CD4-positive, alpha-beta T cell treated with Interleukin-6 for 4 hours (primary cell): ENCODE measurements at regions not wholly inside any gene's neighbourhood (a gene's known extent, or its start where the extent isn't known, plus 50 kb on each side); places are given as distances from the start of the nearest gene placed in this dataset.

ENCODE experiments used
- DNase-seq: peaks from one replicate; pipeline ENCODE4 v3.0.0-alpha.2; 2020; ENCODE audit warnings: mixed read lengths

DNA sequence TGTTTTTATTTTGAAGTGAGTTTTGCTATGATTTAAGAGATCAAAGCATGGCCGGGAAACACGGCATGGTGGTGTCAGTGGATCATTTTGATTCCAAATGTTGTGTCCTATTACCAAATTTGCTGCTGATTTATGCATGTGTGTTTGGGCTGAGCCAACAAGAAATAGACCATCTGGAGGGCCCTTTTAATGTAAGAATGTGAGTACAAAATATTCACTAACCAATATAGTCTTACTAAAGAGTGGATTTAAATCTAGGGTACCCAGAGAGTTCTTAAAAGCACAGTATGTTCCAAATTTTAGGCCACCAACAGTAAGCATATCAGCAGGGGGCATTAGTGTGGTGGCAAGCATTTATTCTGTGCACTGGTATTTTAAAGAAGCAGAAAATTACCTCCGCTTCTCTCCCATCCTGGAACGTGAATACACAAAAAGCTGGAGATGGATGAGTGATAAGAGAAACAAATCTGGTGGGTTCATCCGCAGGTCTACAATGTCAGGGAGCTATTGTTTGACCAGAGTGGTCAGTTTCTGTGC lies 444.4 kb upstream of the IGFBP7 start:
- DNase-seq: no peak

DNA sequence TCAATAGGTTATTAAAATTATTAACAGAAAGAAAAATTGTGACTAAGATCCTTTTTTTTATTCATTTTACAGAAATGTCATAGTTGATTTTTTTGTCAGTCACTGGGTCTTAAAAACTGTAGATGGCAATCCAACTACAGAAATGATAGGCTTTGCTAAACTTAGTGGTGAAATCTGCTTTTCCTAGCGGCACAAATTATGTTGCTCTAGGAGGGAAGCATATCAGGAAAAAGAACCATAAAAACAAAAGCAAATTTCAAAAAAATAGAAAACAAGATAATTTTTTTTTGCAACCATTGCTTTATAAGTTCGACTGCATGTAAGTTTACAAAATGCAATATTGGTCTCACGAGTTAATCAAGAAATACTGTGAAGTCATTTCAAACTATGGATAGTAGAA lies 443.5 kb upstream of the IGFBP7 start:
- DNase-seq: no peak

DNA sequence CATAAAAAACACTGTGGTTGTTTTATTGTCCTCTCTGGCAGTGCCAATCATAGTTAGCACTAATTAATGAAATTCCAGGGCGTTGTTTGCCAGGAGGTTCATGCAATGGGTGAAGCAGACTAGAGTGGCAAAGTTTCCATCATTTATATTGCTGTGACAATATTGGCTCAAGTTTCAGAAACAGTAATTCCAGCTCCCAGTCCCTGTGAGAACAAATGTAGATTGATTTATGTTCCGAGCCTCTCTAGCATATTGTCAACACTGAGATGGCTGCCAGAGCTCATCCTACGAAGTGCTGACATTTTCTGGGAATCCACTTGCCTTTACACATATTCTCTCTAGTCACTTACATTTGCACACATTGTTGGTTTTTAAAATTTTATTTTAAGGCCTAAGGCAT lies 440.0 kb upstream of the IGFBP7 start:
- DNase-seq: no peak

DNA sequence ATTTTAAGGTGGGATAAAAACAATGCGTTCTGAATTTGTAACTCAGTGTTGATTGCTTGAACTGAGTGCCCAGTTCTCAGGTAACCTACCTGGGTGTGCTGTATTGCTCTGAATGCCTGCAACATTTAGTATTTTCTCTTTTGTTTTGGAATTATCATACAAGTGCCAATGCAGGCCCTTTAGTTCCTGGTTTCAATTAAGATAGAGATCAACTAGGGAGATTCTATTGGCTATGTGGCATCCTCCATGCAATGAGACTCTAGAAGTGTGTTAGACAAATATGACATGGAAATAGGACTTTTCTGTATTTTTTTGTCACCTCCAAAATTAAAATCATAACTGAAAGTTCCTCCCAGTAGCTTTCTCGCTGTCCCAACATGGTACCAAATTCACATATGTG lies 438.7 kb upstream of the IGFBP7 start:
- DNase-seq: no peak

DNA sequence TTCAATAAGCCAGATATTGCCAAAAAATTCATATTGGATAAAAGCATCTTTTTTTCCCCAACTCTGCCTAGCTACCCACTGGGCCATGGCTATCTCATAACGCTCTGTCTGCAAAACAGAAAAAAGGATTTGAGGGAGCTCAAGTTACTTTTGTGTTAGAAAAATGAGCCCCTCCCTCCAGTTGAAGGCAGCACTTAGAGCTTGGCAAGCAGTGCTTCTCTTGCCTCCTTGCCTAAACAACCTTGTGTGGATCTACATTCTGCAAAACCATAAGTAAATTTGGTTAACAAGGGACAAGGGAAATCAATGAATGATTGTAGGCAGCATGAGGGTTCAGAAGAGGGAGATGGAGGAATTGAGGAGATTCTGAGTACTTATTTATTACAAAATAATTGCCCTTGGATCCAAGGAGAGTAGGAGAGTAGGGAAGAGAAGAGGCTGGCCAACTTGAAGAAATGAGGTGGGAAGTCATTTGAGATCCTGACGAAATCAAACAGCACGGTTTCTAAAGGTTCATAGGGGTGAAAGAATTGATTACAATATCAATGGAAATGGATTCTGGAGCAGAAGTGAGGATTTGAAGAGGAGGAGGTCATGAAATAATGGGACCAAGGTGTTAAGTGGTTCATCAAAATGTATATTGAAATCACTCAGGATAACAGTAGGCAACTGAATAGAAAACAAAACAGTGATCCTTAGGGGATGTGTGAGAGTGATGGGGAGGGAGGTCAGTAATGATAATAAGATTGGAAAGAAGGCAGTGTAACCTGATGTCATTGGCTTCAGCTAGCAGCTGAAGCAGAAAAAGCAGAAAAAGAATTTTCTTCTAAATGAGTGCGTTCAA lies 434.8 kb upstream of the IGFBP7 start:
- DNase-seq: no peak

DNA sequence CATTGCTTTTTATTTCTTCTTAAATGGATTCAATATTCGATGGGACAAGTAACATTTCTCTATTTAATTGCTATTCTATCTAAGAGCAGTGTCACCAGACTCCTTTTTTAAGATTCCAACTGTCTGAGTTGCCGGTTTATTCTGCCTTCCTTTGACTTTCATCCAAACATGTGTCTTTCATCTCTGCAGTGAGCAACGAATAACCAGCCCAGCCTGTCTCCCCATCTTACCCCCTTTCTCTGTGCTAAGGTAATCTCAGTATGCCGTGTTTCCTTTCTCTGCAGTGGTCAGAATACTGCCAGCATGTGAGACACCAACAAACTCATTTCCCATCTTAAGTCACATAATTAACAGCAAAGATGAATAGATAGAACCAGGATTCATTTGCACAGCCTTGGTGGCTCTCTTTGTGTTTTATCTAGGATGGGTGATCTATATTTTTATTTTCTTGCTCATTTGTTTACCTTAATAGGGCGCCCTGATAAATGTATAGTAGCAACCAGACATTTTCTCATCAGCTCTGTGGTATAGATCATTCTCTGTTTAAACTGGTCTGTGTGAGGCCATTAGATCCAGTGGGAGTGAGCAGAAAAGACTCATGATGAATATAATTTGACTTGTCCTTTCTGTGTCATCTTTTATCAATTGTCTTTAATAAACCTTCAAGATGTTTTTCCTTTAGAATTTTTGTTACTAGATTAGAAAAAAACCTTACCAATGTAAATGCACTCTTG lies 394.8 kb upstream of the IGFBP7 start:
- DNase-seq: no peak

DNA sequence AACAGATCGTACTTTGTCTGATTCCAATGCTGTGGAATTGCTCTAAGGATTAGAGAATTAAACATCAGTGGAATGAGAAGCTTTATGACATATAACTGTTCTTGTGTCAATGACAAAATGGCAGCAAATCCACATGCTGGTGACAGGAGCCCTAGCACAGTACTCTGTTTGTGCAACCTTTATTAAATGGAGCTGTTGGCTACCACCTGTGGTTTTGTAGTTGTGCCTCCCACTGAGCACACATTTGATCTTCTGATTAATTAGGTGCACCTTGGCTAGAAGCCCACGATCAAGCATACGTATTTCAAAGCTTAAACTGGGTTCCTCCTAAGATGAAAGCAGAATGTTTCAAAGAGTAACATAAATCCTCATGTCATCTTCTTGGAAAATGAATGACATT lies 394.0 kb upstream of the IGFBP7 start:
- DNase-seq: no peak

DNA sequence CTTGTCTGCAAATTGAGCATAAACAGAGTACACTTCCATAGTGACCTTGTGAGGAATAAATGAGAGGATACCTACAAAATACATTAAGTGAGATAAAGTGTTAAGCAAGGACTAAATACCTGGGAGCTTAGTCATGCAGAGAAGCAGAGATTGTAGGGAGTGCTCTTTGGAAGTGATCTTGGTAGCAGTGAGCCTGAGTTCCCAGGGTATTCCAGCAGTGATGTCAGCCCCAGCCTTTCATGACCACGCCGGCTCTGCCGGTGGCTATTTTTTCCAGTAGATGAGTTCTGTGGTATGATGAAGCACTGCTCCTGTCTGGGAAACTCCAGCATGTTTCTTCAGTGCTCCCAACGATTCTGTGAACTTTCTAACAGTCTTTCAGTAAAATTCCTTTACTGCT lies 391.5 kb upstream of the IGFBP7 start:
- no peak for DNase-seq

DNA sequence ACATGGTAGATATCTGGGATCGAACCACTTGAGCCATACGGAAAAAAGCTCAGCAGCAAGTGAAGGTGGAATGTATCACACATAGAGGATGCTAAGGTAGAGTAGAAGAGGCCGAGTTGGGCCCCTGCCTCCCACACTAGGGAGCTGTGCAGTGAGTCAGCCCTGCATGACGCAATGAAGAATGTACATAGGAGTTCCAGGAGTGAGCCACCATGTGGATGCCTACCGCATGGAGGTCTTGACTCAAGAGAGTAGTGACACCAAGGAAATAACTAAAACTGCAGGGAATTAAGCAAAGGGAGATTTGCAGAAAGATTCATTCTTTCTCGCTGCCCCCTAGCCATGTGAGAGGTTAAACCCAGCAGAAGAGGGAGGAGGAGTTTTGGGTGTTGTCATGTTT lies 389.6 kb upstream of the IGFBP7 start:
- DNase-seq: no peak

DNA sequence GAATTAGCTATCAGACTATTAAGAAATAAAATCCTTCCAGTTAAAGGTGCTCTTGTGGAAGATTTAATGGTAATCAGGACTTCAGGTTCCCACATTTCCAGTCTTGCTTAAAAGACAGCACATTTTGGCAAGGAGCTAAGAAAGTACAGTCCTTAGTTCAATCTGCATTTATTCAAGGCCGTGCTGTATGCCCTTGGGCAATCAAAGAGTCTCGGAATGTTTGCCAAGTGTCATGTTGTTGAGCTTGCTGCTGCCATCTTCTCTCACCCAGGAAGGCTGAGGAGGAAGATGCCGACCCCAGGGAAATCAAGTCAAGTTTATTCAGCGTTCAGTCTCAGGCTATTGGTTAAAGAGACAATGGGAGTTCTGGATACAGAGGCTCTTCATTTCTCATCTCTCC lies 388.1 kb upstream of the IGFBP7 start:
- no peak for DNase-seq

DNA sequence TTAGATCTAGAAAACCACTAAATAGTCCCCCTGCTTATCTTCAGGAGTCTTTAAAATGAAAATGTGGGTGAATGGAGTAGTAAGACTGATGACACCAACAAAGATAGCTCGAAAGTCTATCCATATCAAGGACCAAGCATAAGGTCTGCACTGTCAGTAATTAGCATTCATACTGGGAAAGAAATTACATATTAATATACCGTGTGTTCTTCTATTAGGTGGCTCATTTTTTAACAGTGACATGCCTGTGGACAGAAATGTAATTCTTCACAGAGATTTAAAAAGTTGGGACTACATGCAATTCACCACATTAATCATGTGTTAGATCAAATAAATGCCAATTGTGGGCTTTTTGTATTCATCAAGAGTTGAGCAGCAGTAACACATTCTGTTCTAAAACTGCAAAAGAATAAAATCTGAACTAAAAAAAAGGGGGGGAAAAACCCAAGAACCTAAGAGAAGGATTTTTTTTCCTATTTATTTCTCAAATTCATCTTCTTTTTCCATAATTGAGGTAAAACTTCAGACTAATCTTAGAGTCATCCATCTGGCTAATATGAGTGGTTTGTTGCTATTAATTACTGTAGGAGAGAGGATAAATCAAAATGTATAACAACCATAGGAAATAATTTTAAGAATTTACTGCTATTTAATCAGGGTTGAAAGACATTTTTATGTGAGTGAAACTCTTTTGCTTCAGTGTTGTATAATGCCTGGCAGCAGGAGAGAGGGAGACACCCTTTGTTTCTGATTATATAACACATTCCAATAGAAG lies 386.7 kb upstream of the IGFBP7 start:
- no peak for DNase-seq

DNA sequence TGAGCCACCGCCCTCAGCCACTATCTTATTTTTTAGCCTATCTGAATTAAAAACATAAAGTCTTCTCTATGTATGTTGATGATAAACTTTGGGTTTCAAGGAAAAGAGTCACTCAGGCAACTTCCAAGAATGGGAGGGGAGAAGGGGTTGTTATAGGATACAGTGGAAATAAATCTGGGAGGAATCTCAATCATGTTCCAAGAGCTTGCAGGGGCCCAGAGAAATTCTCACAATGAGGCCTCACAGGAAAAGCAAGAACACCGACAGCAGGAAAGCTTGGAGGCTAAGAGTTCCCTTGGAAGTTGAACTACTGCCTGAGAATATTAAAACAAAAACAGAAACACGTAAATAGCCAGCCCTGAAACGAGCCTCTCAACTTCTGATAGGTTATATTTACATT lies 384.6 kb upstream of the IGFBP7 start:
- no peak for DNase-seq

DNA sequence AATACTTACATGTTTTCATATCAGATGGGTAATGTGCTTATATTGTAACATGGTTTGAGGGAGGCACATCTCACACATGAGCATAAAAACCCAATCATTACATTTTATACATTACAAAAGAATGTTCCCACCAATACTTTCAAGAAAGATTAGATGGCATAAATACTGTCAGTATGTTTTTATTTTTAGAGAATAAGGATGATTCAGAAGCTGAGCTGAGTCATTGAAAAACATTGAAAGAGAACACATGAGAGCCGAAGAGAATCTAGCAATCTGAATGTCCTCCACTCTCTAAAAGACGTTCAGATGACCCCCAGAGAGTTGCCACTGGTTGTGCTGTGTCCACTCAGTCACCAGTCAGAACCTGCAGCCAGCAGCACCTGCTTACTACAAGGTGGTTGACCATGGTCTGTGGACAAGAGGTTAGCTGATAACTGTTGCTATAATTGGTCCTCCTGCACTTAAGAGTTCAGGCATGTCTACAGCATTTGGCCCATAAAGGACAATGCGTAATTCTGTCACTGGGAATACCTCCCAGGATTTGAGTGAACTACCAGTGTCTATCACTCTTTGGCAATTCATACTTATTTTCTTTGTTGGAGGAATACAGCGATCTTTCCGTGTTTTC lies 382.2 kb upstream of the IGFBP7 start:
- no peak for DNase-seq

DNA sequence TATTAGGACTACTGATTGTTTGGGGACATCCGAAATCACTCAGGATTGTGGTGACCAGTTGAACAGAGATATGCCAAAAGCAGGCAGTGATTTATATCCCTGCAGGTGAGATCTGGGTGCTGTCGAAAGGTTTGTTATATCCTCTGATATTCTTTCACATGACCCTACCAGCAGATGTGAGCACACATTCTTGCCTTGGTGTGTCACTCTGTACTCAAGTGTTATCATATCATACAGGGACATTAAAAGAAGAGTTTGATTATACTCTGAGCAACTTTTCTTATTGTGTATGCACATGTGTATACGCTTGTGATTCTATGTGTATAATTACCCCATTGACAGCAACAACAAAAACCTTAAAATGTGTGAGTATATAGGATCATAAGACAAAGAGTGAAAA lies 381.2 kb upstream of the IGFBP7 start:
- no peak for DNase-seq

DNA sequence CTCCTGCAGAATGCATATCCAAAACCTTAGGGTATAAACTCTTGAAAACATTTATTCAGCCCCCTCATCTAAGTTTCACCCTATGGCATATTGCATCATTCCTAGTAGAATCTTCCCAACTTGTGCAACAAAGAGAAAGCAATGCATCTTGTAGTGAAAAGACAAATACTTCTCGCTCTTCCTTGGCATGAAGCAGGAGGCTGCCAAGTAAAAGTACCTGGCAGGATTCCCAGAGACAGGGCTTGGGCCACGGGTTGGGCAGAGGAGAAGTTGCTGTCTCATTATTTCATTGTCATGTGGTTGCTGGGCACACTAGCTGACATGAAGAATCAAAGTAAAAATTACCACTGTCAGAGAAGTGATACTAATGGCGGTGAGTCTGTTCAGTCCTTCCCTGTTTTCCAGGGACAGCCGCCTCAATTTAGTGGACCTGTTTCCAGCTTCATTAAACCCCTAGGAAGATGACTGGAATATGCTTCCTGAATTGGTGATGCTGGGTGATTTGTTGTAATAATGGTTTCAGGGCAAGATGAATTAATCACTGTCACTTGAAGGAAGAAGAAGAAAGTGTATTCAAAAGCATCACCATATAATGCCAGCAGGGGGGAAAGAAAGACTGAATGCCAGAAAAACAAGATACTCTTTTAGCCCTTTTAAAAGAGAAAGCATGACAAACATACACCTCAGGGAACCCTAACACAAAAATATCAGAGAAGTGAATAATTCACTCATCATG lies 380.5 kb upstream of the IGFBP7 start:
- no peak for DNase-seq

DNA sequence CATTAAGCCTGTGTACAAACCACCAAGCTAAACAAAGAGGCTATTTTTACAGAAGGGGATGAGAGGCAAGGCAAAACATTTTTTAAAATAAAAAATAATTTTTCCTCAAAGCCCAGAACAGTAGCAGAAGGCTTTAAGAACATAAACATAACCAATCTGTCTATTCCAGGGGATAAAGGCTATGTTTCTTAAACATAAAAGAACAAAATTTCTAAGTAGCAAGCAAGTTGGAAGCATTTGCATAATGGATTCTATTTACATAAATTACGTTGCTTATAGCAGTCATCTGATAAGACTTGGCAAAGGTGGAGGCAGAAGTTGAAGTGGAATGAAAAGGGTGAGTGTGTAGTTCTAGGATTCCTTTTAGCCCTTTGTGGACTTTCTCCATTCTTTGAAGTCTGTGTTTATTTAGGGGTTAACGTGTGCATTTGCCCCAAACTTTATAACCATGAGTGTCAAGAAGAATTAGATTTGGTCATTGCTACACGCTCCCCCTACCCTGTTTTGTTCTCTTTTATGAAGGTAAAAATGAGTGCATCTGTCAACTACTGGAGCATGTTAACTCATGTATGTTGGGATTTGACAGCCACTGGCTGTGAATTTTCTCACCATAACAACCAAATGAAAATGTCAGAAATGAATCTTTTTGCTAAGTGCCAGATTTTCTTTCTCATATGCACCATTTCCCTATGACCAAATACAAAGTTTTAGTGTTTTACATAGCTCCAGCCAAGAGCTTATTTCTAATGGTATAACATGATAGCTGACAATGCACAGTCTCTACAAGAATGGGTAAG lies 378.4 kb upstream of the IGFBP7 start:
- no peak for DNase-seq

DNA sequence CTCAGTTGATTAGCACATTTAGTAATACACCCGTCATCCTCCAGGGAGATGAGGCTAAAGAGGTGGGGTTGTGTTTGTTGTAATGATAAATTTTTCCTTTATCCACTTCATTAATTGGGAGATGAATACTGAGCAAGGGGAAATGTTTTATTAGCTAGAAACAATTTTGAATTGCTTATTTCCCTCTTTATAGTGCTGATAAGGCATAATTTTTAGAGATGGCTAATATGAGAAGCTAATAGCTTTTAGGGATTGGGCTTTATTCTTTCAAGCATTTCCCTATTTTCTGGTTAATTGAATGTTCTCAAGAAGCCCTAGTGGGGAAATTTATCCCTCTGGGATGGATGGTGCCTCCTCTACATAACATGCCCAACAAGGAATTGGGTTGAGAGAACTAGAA lies 365.2 kb upstream of the IGFBP7 start:
- no peak for DNase-seq

DNA sequence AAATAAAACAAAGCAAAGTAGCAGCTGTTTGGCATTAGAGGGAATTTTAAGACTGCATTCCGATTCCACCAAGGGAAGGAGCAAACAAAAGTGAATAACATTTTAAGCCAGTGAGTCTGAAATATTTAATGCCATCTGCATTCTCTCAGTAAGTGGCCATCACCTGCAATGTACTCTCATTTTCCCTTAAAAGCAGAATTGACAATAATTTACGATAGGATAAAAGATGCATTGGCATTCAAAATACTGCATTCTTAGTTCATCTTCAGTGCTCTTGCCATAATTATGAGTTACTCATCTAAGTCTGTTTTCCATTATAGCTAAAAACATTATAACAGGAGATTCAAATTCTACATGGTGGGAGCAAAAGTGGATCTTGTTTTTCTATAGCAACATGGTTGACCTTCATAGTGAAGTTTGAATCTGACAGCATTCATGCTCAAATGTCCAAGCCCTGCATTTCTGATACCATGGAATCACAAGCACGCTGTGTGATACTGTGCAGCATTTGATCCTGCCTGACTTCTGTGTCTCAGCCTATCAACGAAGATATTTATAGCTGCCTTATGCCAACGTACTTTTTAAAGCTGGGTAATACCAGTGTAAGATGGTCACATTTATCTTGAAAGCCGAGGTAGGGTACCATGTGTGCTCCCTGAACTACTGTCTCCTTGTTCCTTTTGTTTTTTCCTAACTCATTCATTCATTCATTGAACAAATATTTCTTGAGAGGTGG lies 355.3 kb upstream of the IGFBP7 start:
- DNase-seq: no peak

DNA sequence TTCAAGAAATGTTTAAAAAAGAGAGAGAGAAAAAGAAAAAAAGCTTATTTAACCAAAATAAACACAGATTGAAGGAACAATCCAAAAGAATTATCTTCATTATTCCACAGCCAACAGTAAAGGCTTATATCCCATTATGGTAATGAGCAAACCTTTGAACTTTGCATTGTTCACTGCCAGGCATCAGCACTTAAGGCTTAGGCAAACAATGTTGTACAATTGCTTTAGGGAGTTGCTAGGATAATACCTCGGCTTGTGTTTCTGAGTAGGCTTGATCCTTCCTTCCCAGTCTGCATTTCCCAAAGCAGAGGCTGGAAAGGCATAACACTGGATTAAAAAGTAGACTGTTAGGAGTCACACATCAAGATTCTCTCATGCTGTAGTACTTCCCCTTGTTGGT lies 352.7 kb upstream of the IGFBP7 start:
- DNase-seq: no peak

DNA sequence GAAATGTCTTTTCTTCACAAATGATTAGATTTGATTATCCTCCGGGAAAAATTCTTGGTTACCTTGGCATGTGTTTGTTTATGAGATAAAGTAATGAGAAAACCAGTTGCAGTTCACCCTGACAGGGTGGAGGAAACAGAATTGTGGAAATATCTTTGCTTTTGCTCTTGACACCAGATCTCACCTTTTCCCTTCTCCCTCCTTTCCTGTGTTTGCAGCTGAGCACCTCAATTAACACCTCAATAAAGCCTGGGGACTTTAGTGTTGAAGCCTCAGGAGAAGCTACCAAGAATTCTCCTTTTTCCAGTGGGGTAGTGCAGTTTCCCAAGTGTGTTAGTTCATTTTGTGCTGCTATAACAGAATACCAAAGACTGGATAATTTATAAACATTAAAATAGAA lies 350.8 kb upstream of the IGFBP7 start:
- no peak for DNase-seq

DNA sequence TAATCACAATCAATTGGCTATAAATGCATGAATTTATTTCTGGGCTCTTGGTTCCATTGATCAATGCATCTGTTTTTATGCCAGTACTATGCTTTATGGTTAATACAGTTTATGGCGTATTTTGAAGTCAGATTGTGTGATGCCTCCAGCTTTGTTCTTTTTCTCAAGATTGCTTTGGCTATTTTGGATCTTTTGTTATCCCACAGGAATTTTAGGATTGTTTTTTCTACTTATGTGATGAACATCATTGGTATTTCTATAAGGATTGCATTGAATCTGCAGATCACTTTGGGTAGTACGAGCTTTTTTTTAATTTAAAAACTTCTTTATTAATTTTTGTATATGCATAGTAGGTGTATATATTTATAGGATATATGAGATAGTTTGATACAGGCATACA lies 338.7 kb upstream of the IGFBP7 start:
- DNase-seq: no peak
